HL-60 (cell line): ENCODE measurements at regions not wholly inside any gene's neighbourhood (a gene's known extent, or its start where the extent isn't known, plus 50 kb on each side); places are given as distances from the start of the nearest gene placed in this dataset.

Experiments
- DNase-seq, 2 experiments: peaks; one replicate each; pipeline ENCODE4 v3.0.0-alpha.2; 2010 to 2020; ENCODE audit warnings: low read depth in 1 of 2, low spot score in 1 of 2
- H3K27ac ChIP-seq: fragments of 250-450 bp; sonication (Bioruptor Pico); replicated peaks from 2 replicates; pipeline ENCODE4 v1.5.1; 2020; ENCODE audit warnings: mild to moderate bottlenecking, moderate library complexity
- H3K27me3 ChIP-seq: fragments of 250-450 bp; sonication (Bioruptor Pico); 2 replicates; pipeline ENCODE4 v1.5.1; 2021; ENCODE audit warnings: mild to moderate bottlenecking, moderate library complexity; ENCODE audit not compliant: insufficient read depth, poor library complexity, severe bottlenecking
- H3K4me3 ChIP-seq: replicated peaks from 2 replicates; pipeline ENCODE4 v1.5.1; 2011; ENCODE audit warnings: mild to moderate bottlenecking, control low read depth, low read length; ENCODE audit not compliant: insufficient read depth
- GABPA ChIP-seq: IDR thresholded peaks from 2 replicates; pipeline ENCODE4 v1.6.1; 2012; ENCODE audit warnings: low read depth
- POLR2AphosphoS5 ChIP-seq: IDR thresholded peaks from 2 replicates; pipeline ENCODE4 v1.6.1; 2012; ENCODE audit warnings: low read depth
- SPI1 ChIP-seq: IDR thresholded peaks from 2 replicates; pipeline ENCODE4 v1.6.1; 2012; ENCODE audit warnings: low read depth, mild to moderate bottlenecking, borderline replicate concordance
- TF ChIP-seq, protein P1 (sequence below): IDR thresholded peaks from 2 replicates; pipeline ENCODE4 v1.6.1; 2012; ENCODE audit warnings: low read depth; ENCODE audit not compliant: insufficient replicate concordance
- TF ChIP-seq, protein P2 (sequence below): IDR thresholded peaks from one replicate; pipeline ENCODE4 v1.5.1; 2011; ENCODE audit warnings: low read length, control low read depth, inconsistent platforms; ENCODE audit not compliant: insufficient read depth

DNA sequence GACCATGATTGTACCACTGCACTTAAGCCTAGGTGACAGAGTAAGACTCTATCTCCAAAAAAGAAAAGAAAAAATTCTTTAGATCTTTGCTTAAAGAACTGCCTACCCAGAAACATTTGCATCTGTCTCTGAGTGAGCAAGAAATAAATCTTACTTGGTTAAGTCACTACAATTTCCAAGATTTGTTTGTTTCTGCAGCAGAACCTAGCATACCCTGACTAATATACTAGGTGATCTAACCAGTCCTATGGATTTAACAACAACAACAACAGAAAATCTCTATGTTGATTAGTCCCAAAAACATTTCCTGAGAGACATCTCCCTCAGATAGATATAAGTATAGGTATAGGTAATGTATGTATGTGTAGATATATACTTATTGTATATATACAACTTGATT is 549.3 kb upstream of the PSMD7 start:
- TF ChIP-seq, protein P1, sequence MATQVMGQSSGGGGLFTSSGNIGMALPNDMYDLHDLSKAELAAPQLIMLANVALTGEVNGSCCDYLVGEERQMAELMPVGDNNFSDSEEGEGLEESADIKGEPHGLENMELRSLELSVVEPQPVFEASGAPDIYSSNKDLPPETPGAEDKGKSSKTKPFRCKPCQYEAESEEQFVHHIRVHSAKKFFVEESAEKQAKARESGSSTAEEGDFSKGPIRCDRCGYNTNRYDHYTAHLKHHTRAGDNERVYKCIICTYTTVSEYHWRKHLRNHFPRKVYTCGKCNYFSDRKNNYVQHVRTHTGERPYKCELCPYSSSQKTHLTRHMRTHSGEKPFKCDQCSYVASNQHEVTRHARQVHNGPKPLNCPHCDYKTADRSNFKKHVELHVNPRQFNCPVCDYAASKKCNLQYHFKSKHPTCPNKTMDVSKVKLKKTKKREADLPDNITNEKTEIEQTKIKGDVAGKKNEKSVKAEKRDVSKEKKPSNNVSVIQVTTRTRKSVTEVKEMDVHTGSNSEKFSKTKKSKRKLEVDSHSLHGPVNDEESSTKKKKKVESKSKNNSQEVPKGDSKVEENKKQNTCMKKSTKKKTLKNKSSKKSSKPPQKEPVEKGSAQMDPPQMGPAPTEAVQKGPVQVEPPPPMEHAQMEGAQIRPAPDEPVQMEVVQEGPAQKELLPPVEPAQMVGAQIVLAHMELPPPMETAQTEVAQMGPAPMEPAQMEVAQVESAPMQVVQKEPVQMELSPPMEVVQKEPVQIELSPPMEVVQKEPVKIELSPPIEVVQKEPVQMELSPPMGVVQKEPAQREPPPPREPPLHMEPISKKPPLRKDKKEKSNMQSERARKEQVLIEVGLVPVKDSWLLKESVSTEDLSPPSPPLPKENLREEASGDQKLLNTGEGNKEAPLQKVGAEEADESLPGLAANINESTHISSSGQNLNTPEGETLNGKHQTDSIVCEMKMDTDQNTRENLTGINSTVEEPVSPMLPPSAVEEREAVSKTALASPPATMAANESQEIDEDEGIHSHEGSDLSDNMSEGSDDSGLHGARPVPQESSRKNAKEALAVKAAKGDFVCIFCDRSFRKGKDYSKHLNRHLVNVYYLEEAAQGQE = no peak
- TF ChIP-seq SPI1 = no peak
- TF ChIP-seq POLR2AphosphoS5 = no peak
- TF ChIP-seq, protein P2, sequence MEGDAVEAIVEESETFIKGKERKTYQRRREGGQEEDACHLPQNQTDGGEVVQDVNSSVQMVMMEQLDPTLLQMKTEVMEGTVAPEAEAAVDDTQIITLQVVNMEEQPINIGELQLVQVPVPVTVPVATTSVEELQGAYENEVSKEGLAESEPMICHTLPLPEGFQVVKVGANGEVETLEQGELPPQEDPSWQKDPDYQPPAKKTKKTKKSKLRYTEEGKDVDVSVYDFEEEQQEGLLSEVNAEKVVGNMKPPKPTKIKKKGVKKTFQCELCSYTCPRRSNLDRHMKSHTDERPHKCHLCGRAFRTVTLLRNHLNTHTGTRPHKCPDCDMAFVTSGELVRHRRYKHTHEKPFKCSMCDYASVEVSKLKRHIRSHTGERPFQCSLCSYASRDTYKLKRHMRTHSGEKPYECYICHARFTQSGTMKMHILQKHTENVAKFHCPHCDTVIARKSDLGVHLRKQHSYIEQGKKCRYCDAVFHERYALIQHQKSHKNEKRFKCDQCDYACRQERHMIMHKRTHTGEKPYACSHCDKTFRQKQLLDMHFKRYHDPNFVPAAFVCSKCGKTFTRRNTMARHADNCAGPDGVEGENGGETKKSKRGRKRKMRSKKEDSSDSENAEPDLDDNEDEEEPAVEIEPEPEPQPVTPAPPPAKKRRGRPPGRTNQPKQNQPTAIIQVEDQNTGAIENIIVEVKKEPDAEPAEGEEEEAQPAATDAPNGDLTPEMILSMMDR = no peak
- no peak for TF ChIP-seq GABPA
- no peaks in the 10 kb centered on the region for H3K27me3 ChIP-seq
- no peak for DNase-seq

DNA sequence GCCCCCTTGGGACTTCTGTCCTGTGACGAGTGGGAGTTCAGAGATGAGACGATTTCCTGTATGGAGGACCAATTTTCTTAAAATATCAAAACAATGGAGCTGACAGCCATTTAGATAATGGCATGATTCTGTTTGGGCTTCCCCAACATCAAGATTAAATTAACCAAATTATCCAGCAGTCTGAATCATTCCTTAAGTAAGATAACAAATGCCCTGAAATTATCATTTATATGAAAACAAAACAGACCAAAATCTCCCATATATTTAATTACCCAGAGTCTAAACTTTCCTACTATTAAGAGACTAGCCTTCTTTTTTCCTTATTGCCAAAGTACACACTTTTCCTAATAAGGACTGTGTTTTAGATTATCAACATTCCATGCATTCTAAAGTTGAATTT is 550.1 kb upstream of the PSMD7 start:
- no peaks in the 10 kb centered on the region for H3K27me3 ChIP-seq
- TF ChIP-seq SPI1 (no peak), GABPA (no peak)
- TF ChIP-seq, protein P1 = no peak
- DNase-seq = no peak
- no peak overlapping the region for H3K27ac ChIP-seq
- no peak overlapping the region for H3K4me3 ChIP-seq

More for the DNA sequence above, 549.3 kb upstream of the PSMD7 start:
- Histone ChIP-seq H3K4me3 (no peak overlapping the region), H3K27ac (no peak overlapping the region)

DNA sequence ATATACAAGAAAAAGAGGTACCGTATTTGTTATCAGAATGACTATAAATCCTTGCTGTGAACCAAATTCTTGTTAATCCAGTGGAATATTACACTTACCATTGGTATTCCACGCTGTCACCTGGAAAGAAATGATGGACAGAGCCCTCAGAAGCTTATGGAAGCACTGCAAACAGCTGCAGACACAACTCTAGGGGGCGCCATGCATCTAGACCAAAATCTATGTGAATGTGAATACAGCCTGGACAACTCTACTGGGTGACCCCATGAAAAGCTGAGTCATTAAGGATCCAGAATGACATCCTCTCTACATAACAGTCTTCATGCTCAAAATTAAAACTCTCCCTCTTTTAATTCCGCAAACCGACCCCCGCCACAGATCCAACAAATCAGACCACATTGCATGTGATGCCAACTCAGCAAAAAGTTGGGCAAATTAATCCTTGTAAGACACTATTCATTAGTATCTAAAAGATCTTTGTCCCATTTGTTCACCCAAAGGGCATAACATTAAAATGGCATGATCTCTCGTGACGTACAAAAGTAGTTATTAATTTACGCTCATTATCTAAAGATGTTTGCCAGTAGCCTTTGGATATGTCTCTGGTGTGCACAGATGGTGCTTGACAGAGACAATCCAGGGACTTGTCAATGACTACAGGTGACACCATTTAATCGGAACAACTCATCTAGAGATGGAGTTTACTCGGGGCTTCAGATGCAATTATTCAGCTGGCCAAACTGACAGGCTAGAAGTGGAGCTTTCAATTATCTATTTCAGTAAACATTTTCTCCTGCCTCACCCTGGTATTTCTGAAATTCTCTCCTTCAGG is 552.7 kb upstream of the PSMD7 start:
- Histone ChIP-seq H3K27ac (no peak overlapping the region), H3K27me3 (no peaks in the 10 kb centered on the region), H3K4me3 (no peak overlapping the region)
- TF ChIP-seq SPI1 (no peak), POLR2AphosphoS5 (no peak), GABPA (no peak)
- TF ChIP-seq, protein P2 = no peak
- TF ChIP-seq, protein P1 = no peak
- no peak for DNase-seq
